HepG2 (cell line): ENCODE measurements at regions not wholly inside any gene's neighbourhood (a gene's known extent, or its start where the extent isn't known, plus 50 kb on each side); places are given as distances from the start of the nearest gene placed in this dataset.

ENCODE experiments used
- ATAC-seq: fragments of 200-7000 bp; cut with Tn5 transposase; 3 replicates; pipeline ENCODE4 v1.9.1; 2020; ENCODE audit warnings: mild to moderate bottlenecking, moderate library complexity
- BruUV-seq: library from RNA; stranded (reverse); fragments of 400-500 nt; replicated peaks from 2 replicates; lab custom pipeline; 2021; lab: Mats Ljungman, UMichigan
- CTCF ChIA-PET: fragments of 300-600 bp; formaldehyde crosslinking; extraction: SDS; loops from one replicate; lab custom pipeline; 2021; ENCODE audit warnings: low total read pairs, inconsistent platforms, low intra/inter-chr PET ratio; lab: Yijun Ruan, JAX
- POLR2A ChIA-PET: fragments of 350-600 bp; sonication (Branson Sonifier 250); formaldehyde crosslinking; loops from one replicate; lab custom pipeline; 2020; ENCODE audit warnings: antibody characterized with exemption, inconsistent platforms; lab: Yijun Ruan, JAX
- DNase-seq: peaks from one replicate; pipeline ENCODE4 v3.0.0-alpha.2; 2015; ENCODE audit warnings: low spot score
- FAIRE-seq: peaks from 3 replicates; lab custom pipeline; 2011; peaks lifted over from hg19 to GRCh38; lab: Jason Lieb, UNC
- H2AFZ ChIP-seq: one replicate; pipeline ENCODE4 v1.6.1; 2011; ENCODE audit warnings: low read length, inconsistent platforms
- H3K27ac ChIP-seq: fragments of 300-600 bp; 3 replicates; pipeline ENCODE4 v1.8.0; 2011; ENCODE audit warnings: mixed run types, mild to moderate bottlenecking, mixed read lengths, low read length, inconsistent platforms; ENCODE audit not compliant: insufficient read depth; ENCODE audit errors: extremely low read length
- H3K27me3 ChIP-seq, 2 experiments: fragments of 200-600 bp in 1 of 2; 2 replicates in 1 of 2; 3 replicates in 1 of 2; pipeline versions ENCODE4 v1.6.0 to v1.8.0; 2011; ENCODE audit warnings: low read length in 2 of 2, mild to moderate bottlenecking in 2 of 2, moderate library complexity in 2 of 2, inconsistent platforms in 1 of 2; ENCODE audit not compliant: insufficient read depth in 2 of 2, control insufficient read depth in 1 of 2
- H3K36me3 ChIP-seq, 2 experiments: fragments of 200-600 bp in 1 of 2; replicated peaks in 1 of 2; 2 replicates in 1 of 2; 3 replicates in 1 of 2; pipeline versions ENCODE4 v1.5.1 to v1.8.0; 2011; ENCODE audit warnings: low read length in 2 of 2, inconsistent platforms in 1 of 2; ENCODE audit not compliant: insufficient read depth in 2 of 2, control insufficient read depth in 1 of 2
- H3K4me1 ChIP-seq: 2 replicates; pipeline ENCODE4 v1.5.1; 2012; ENCODE audit warnings: low read length, inconsistent platforms; ENCODE audit not compliant: insufficient read depth
- H3K4me2 ChIP-seq: 2 replicates; pipeline ENCODE4 v1.6.0; 2011; ENCODE audit warnings: low read depth, low read length, inconsistent platforms
- H3K4me3 ChIP-seq, 3 experiments: fragments of 200-600 bp in 1 of 3; sonication (generic), shearing (Covaris generic) in 1 of 3; replicated peaks in 1 of 3; 2 replicates each; pipeline ENCODE4 v1.5.1; 2011 to 2016; ENCODE audit warnings: low read length in 3 of 3, inconsistent platforms in 2 of 3, low read depth in 2 of 3, mild to moderate bottlenecking in 2 of 3, control low read depth in 1 of 3, mixed read lengths in 1 of 3; ENCODE audit not compliant: insufficient read depth in 1 of 3
- H3K79me2 ChIP-seq: one replicate; pipeline ENCODE4 v1.6.1; 2011; ENCODE audit warnings: low read length, inconsistent platforms; ENCODE audit not compliant: insufficient read depth
- H3K9ac ChIP-seq: 2 replicates; pipeline ENCODE4 v1.6.0; 2011; ENCODE audit warnings: mild to moderate bottlenecking, low read depth, low read length, inconsistent platforms; ENCODE audit not compliant: insufficient read depth
- H3K9me3 ChIP-seq: 2 replicates; pipeline ENCODE4 v1.5.1; 2012; ENCODE audit warnings: mild to moderate bottlenecking, low read length
- H4K20me1 ChIP-seq: 2 replicates; pipeline ENCODE4 v1.6.0; 2011; ENCODE audit warnings: inconsistent platforms, mild to moderate bottlenecking, low read length, moderate library complexity; ENCODE audit not compliant: insufficient read depth
- DBP ChIP-seq: sonication (generic); formaldehyde crosslinking; IDR thresholded peaks from 2 replicates; pipeline ENCODE4 v1.4.0; 2020; ENCODE audit warnings: missing genetic modification reagents; ENCODE audit errors: not compliant biosample characterization
- FOSL1 ChIP-seq: sonication (generic); formaldehyde crosslinking; IDR thresholded peaks from 2 replicates; pipeline ENCODE4 v1.9.0; 2021; ENCODE audit warnings: missing genetic modification reagents, borderline replicate concordance
- GFI1 ChIP-seq: sonication (generic); formaldehyde crosslinking; IDR thresholded peaks from 2 replicates; pipeline ENCODE4 v1.5.0; 2020; ENCODE audit warnings: missing genetic modification reagents, mild to moderate bottlenecking, borderline replicate concordance
- GTF3A ChIP-seq: sonication (generic); formaldehyde crosslinking; conservative IDR thresholded peaks from 2 replicates; pipeline ENCODE4 v1.4.0; 2020; ENCODE audit warnings: mild to moderate bottlenecking, missing genetic modification reagents
- HDAC1 ChIP-seq: sonication (generic); formaldehyde crosslinking; IDR thresholded peaks from 2 replicates; pipeline ENCODE4 v1.5.1; 2020; ENCODE audit warnings: mild to moderate bottlenecking, missing genetic modification reagents
- KDM4B ChIP-seq: sonication (generic); formaldehyde crosslinking; IDR thresholded peaks from 2 replicates; pipeline ENCODE4 v1.4.0; 2020; ENCODE audit warnings: missing genetic modification reagents
- MAFK ChIP-seq, 2 experiments: IDR thresholded peaks in 1 of 2; conservative IDR thresholded peaks in 1 of 2; 2 replicates each; pipeline ENCODE4 v1.6.1; 2011; ENCODE audit warnings: improper control_type of control experiment in 2 of 2, low read length in 2 of 2
- MATR3 ChIP-seq: sonication (generic); formaldehyde crosslinking; IDR thresholded peaks from 2 replicates; pipeline ENCODE4 v1.4.0; 2020; ENCODE audit warnings: missing genetic modification reagents
- TSC22D2 ChIP-seq: sonication (generic); formaldehyde crosslinking; IDR thresholded peaks from 2 replicates; pipeline ENCODE4 v1.5.1; 2020; ENCODE audit warnings: missing genetic modification reagents, mild to moderate bottlenecking, borderline replicate concordance
- YY1 ChIP-seq: IDR thresholded peaks from 2 replicates; pipeline ENCODE4 v1.6.1; 2011; ENCODE audit warnings: low read length, low read depth, moderate library complexity, mild to moderate bottlenecking; ENCODE audit not compliant: insufficient read depth, insufficient replicate concordance
- ZMYM4 ChIP-seq: sonication (generic); formaldehyde crosslinking; IDR thresholded peaks from 2 replicates; pipeline ENCODE4 v1.8.1; 2023; ENCODE audit warnings: mild to moderate bottlenecking, missing genetic modification reagents
- ZNF382 ChIP-seq: sonication (generic); formaldehyde crosslinking; IDR thresholded peaks from 2 replicates; pipeline ENCODE4 v1.5.0; 2020; ENCODE audit warnings: missing genetic modification reagents, mild to moderate bottlenecking, borderline replicate concordance
- WGBS: methylation state at CpG from one replicate; pipeline ENCODE4 v1.1.6; 2017; ENCODE audit warnings: low lambda C conversion rate; 5-methylcytosine and 5-hydroxymethylcytosine counted together
- in situ Hi-C: cut with HindIII; loops from 2 replicates; pipeline ENCODE4 v1.10.0; 2017; ENCODE audit warnings: low pct_unique_long_range_greater_than_20kb; ENCODE audit not compliant: extremely low pct_ligation_motif_present
- intact Hi-C: fragments of 100-400 bp; cut with micrococcal nuclease; formaldehyde crosslinking; loops from one replicate; pipeline ENCODE4 v1.10.0; 2022; ENCODE audit not compliant: unreplicated experiment
- TF ChIP-seq, protein P1 (sequence below): sonication (generic); formaldehyde crosslinking; IDR thresholded peaks from 2 replicates; pipeline ENCODE4 v1.4.0; 2020; ENCODE audit warnings: mild to moderate bottlenecking, missing genetic modification reagents
- TF ChIP-seq, protein P2 (sequence below): sonication (generic); formaldehyde crosslinking; IDR thresholded peaks from 2 replicates; pipeline ENCODE4 v1.9.0; 2021; ENCODE audit warnings: missing genetic modification reagents, borderline replicate concordance

DNA sequence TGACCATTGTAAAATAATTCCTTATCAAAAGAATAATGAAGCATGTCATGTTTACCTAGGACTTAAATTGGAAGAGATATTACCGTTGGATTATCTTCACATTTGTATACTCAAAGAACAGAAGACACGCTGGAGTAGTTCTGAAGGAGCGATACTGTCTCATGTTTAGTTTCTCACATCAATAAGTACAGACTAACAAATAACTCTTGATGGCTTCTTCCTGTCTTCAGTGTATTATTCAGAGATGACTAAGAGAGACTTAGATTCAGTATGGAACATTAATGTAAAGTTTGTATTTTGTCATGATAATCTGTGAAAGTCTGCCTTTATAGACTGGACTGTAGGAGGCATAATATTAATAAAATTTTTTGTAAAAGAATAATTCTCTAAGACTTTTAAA lies 72.7 kb downstream of the SPRY1 start:
- Histone ChIP-seq H4K20me1 (no peaks in the 10 kb centered on the region), H3K4me1 (no peaks in the 10 kb centered on the region), H3K9me3 (no peaks in the 10 kb centered on the region), H3K4me2 (no peak overlapping the region), H3K27me3 (no peaks in the 10 kb centered on the region)
- intact Hi-C loops: no loop called here
- DNase-seq: no peak
- no peak for ATAC-seq
- no peak for TF ChIP-seq FOSL1 (CRISPR knock-in tag)
- TF ChIP-seq GFI1 (CRISPR knock-in tag): no peak
- no peak for TF ChIP-seq KDM4B (CRISPR knock-in tag)
- TF ChIP-seq, protein P1, sequence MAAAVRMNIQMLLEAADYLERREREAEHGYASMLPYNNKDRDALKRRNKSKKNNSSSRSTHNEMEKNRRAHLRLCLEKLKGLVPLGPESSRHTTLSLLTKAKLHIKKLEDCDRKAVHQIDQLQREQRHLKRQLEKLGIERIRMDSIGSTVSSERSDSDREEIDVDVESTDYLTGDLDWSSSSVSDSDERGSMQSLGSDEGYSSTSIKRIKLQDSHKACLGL (CRISPR knock-in tag): no peak
- TF ChIP-seq MAFK (conservative IDR thresholded peaks at IDR 0.05 in 1 of 2, IDR thresholded peaks at IDR 0.05 in 1 of 2; ENCODE audit: low read length in 2 of 2): peak in 1 of 2 experiments; percentile 46; a peak in 2 of 4 replicates
- TF ChIP-seq, all 625 proteins: peak for 1
- POLR2A ChIA-PET: no interaction called here
- 76% methylated on average over 3 of the region's 3 CpGs for WGBS
- no peaks in the 10 kb centered on the region for H3K79me2 ChIP-seq
- no peak for FAIRE-seq
- no peaks in the 10 kb centered on the region for H3K36me3 ChIP-seq
- H3K9ac ChIP-seq: no peak overlapping the region
- H3K27ac ChIP-seq: no peak overlapping the region
- BruUV-seq: no TSS peak
- no peak overlapping the region for H3K4me3 ChIP-seq
- in situ Hi-C loops: no loop called here
- CTCF ChIA-PET: no interaction called here
- no peak overlapping the region for H2AFZ ChIP-seq

- Histone ChIP-seq H3K27me3 (no peaks in the 10 kb centered on the region), H3K9ac (no peak overlapping the region), H3K79me2 (no peaks in the 10 kb centered on the region), H3K4me3 (no peak overlapping the region), H3K4me1 (0 out of 2 replicates have a peak, but pooled peaks cover under 1% of the 10 kb centered on the region), H3K36me3 (no peaks in the 10 kb centered on the region), H4K20me1 (no peaks in the 10 kb centered on the region), H3K27ac (no peak overlapping the region), H3K4me2 (no peak overlapping the region), H2AFZ (no peak overlapping the region), H3K9me3 (no peaks in the 10 kb centered on the region)
- no peak for ATAC-seq
- no peak for DNase-seq
- in situ Hi-C loops: no loop called here
- intact Hi-C loops: no loop called here
- BruUV-seq: no TSS peak
- WGBS: 84% methylated on average over 2 of the region's 2 CpGs
- no peak for FAIRE-seq
- CTCF ChIA-PET: no interaction called here
- POLR2A ChIA-PET: no interaction called here
- TF ChIP-seq TSC22D2 (CRISPR knock-in tag) (no peak), DBP (no peak), ZMYM4 (CRISPR knock-in tag) (no peak), MATR3 (CRISPR knock-in tag) (no peak), YY1 (no peak), HDAC1 (CRISPR knock-in tag) (no peak), GTF3A (CRISPR knock-in tag) (no peak), ZNF382 (no peak)
- TF ChIP-seq, protein P2, sequence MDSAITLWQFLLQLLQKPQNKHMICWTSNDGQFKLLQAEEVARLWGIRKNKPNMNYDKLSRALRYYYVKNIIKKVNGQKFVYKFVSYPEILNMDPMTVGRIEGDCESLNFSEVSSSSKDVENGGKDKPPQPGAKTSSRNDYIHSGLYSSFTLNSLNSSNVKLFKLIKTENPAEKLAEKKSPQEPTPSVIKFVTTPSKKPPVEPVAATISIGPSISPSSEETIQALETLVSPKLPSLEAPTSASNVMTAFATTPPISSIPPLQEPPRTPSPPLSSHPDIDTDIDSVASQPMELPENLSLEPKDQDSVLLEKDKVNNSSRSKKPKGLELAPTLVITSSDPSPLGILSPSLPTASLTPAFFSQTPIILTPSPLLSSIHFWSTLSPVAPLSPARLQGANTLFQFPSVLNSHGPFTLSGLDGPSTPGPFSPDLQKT: no peak
These were observed 73.1 kb downstream of the SPRY1 start for GRCh38 chr4:123469696-123470095.
